ENCODE measurements at regions not wholly inside any gene's neighbourhood (a gene's known extent, or its start where the extent isn't known, plus 50 kb on each side); places are given as distances from the start of the nearest gene placed in this dataset.

DNA sequence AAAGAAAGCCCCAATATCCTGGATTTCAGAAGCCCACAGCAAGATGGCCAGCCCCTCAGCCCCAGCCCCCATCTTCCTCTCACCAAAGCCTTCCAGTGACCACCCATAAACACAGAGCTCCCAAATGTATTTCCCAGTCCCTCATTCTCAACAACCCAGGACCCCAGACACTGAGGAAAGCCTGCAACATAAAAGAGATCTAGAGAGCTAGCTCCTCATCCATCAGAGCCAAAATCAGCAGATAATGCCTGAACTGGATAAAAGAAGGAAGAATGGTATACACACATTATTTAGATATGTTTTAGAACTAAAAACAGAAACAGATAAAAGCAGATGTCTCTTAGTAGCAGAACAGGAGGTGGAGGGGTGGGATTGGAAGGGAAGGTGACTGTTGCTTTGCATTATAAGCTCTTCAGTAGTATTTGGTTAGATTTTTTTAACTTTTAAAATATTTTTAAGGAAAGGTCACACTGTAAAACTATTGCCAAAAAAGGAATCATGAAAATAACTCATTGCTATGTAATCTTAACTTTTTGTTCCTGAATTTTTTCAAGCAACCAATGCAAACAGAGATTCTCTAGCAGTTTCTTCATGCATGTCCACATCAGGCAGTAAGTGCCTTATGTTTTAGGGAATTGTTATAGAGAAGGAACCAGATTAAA lies 144.2 kb upstream of the PKDCC start:
- DNase-seq = no peak

DNA sequence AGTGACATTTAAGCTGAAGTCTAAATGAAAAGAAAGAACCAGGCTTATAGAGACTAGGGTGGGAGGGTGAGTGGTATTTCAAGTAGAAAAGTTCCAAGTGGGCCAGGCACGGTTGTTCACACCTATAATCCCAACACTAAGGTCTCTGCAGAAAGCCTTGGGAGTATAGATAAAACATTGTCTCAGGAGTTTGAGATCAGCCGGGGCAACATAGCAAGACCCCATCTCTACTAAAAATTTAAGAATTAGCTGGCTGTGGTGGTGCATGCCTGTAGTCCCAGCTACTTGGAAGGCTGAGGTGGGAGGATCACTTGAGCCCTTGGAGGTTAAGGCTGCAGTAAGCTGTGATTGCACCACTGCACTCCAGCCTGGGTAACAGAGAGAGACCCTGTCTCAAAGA lies 143.4 kb upstream of the PKDCC start:
- DNase-seq = no peak

DNA sequence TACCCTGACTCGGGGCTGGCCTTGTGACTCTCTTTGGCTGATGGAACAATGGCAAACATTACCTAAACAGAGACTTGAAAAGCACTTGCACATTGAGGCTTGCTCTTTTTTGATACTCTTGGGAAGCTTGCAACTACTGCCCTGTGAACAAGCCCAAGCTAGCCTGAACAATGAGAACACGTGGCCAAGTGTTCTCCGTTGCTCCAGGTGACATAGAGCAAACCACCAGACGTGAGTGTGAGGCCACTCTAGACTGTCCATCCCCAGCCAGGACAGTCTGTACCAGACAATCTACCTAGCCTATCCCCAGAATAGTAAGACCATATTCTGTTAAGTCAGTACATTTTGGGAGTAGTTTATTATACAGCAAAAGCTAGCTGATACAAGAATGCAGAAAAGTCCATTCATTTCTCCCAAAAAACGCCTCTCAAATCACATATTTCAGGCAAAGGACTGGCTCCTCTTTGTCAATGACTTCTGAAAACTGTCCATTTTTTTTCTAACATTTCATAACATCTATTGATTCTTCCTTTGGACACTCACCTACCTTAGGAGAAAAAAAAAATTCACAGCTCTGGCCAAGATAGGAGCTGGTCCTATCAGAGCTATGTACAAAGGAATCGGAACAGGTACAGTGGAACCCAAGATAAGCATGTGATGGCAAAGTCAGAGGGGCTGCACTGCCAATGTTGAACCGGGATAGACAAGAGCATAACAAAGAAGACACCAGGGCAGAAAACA lies 142.1 kb upstream of the PKDCC start:
- no peak for DNase-seq

DNA sequence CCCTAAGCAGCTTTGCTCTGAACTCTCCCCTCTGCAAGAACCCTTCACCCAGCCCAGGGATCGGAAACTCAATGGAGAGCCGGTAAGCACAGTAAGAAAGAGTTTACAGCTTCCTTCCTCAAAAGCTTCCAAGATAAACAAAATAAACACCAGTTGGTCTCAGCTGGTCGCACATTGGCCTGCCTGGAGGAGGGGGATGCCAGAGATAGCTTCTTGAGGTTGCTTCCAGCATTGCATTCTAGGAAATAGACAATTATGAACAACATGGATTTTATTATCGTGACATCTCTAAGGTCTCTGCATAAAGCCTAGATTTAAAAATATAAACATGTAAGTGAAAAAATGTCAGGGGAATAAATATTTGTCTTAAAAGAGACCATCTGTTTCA lies 141.5 kb upstream of the PKDCC start:
- no peak for DNase-seq

DNA sequence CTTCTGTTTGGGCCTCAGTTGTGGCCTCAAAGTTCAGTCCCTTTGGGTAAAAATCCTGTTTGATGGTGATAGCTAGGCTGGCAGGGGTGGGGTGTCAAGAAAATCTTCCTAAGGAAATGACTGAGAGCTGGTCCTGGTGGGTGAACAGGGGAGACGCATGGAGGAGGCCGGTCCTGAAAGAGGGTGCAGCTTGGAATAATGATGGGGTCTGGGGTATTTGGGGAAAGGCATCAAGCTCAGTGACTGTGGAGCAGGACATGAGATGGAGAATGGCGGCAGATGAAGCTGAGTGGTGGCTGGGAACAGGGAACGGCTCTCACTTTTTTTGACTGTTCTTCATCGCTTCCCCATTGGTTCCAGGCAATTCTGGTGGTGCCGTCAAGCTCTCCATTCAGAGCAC lies 140.7 kb upstream of the PKDCC start:
- DNase-seq = no peak

DNA sequence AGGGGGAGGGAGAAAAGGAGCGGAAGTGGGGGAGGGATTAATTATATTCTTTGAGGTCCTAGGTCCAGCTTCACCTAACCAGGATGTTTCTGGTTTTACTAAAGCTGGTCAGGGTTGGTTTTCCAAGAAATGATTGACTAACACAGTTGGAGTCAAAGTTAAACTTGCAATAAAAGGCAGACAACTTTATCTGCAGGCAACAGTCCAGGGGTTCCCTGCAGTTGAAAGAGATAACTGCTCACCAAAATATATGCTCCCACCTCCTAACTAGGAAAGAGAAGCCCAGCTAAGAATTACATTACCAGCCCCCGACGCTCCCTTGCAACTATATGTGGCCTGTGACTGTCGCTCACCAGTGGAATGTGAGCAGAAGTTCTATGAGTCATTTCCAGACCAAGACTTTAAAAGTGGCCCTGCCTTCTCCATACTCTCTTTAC lies 140.0 kb upstream of the PKDCC start:
- DNase-seq = no peak

DNA sequence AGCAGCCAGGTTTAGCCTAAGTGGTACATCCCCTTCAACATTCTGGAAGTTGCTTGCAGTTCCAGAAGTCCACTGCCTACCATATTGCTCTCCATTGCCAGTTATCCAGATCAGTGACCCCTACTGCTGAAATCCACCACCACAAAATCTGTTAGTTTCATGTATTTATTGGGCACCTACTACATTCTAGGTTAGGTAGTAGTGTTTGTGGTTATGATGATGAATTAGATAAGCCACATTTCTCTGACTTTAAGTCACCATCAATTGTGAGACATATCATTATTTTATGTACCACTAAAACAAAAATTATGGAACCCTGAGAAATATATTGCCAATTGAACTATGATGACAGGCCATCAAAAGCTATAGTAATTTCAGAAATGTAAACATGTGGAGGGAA lies 139.5 kb upstream of the PKDCC start:
- no peak for DNase-seq

DNA sequence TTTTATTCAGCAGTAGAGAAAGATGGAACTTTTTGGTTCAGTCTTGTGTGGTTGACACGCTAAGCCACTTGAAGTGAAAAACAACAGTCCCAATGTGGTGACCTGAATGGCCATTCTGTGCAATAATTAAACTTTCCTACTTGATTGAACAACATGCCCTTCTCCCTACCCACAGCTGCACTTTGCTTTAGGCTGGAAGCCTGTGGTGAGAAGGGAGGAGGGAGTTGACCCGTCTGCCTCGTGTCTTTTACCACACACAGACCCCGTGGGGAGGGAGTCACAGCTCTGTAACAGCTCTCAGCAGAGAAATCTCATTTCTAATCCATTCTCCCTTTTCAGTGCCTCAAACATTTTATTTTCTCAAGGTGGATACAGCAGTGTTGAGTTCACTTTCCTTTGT lies 138.2 kb upstream of the PKDCC start:
- no peak for DNase-seq

DNA sequence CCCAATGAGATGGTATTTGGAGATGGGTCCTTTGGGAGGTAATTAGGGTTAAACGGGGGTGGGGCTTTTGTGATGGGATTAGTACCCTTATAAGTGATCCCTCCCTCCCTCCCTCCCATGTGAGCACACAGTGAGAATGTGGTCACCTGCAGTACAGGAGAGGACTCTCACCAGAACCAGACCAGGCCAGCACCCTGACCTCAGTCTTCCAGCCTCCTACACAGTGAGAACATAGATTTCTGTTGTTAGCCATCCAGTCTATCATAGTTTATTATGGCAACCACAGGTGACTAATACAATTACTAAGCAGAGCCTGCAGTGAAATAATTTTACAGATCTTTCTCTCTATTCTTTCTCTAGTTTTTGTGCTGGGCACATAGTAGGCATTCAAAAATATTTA lies 137.7 kb upstream of the PKDCC start:
- no peak for DNase-seq

DNA sequence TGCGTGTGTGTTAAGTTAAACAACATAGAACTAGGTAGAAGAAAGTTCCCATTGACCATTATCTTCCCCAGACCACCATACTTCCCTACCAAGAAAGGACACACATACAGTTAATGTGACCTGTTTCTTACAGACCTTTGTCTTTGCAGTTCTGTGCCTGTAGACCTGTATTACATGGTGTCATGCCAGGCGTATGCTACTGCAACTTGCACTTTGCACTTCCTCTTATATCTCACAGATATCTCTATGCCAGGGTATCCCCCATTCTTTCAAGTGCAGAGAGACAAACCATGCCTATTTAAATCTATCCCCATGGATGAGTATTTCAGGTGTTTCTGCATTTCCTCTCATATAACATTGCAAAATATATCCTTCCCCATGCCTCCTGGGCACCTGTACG lies 136.8 kb upstream of the PKDCC start:
- no peak for DNase-seq

DNA sequence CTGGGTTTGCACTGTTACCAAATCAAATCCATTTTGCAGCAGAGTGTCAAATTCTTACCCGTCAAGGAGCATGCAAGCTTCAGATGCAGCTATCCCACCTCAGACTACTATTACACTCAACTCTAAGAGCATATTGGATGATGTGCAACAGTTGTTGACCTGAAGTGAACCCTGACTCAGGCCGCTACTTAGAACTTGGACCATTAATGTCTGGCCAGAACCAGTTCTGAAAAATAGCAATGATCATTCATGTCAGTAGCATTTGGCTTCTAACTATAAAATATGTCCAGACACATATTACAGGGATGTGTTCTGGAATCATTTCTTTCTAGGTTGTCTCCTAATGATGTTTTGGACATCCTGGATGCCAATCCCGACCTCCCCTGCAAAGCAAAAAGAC lies 135.5 kb upstream of the PKDCC start:
- DNase-seq = no peak

DNA sequence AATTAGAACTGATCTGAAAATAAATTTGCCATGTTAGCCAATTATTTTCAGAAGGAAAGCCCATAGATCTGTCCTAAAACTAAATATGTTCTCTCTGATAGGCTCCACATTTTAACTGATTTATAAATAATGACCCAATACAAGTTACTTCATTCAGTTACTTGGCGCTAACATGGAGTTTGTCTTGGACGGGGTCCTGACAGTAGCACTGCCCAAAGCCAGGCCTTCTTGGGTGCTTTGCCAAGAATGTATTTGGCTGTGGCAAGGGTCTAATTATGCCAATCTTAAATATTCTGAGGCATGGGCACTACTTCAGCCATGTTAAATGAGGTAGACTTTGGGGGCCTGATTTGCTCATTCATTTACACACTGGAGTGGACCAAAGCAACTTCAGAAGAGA lies 135.0 kb upstream of the PKDCC start:
- DNase-seq = no peak

DNA sequence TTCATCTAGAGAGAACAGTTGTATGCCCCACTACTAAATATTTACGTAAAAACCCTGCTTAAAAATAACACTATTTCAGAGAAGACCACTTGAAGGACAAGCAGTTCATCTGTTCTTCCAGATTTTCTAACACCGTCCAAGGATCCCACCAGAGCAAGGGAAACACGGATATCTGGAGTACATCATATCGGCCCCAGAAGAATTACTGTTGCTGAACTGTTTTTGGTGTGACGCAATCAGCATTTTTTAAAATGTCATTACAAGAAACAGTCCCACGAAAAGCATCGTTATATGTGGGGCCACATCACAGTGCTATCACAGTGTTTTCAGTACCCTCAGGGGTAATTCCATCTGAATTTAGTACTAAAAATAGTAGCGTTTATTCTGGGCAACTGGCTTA lies 134.5 kb upstream of the PKDCC start:
- no peak for DNase-seq

DNA sequence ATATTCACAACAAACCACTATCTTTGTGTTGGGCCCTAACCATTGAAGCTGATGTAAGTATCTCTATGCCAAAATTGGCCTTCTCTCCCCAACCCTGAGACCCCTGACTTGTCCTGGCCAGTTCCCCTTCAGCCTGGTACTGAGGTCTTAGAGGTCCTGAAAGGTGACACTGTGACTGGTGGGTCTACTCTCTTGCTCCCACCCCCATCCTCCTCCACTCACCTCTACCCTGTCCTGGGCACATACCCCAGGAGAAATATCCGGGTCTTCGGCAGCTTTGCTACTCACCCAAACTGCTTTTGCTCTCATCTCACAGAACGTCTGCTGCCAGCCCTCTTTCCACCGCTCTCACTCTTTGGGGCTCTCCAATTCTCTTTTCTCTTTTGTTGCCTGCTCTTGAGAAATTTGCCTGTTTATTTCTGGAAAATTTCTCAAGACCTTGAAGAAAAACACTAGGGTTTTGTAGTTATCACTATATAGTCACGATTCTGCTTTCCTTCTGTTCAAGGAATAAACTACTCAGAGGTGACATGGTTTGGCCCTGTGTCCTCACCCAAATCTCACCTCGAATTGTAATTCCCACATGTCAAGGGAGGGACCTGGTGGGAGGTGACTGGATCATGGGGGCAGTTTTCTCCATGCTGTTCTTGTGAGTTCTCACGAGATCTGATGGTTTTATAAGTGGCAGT lies 133.8 kb upstream of the PKDCC start:
- no peak for DNase-seq

DNA sequence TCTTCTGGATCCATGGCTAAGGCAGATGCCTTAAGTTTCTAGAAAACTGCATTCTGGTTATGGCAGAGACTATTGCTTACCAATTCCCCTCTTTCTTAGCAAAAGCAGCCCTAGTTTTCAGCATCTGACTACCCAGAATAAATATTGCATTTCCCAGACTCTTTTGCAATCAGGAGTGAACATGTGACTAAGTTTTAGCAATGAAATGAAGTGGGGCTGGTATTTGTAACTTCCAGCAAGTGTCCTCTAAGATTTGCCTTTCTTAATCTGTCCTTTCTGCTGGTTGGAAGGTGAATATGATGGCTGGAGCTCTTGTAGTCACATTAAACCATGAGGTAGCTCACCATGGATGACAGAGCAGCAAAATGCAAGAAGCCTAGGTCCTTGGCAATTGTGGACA lies 132.9 kb upstream of the PKDCC start:
- no peak for DNase-seq

DNA sequence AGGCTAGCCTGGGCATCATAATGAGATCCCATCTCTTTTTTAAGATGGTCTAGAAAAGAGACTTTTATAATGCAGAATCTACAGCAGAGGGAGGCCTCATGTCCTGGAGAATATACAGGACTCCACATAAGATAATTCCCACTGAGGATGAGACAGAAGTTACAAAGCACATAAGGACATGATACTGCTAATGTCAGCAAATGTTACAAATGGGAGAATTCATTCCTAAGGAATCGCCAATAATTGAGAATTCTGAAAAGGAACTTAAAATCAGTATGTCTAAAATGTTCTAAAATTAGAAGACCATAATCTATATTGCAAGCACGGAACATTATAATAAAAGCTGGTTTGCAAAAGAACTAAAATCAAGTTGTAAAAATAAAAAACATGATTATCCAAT lies 131.6 kb upstream of the PKDCC start:
- DNase-seq = no peak

DNA sequence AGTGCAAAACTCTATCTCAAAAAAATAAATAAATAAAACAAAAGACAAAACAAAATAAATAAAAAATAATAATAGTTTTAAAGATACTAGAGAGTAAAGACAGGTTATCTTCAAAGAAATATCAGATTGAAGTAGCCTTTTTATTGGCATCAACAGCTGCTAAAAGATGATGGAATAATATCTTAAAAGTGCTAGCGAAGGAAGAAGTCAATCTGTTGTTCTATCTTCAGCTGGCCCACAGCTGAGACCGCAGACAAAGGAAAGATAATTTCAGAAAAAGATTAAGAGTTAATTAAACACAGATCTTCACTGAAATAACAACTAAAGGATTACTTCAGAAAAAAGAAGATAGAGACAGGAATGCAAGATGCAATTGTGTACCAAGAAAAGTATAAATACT lies 130.2 kb upstream of the PKDCC start:
- DNase-seq = no peak

DNA sequence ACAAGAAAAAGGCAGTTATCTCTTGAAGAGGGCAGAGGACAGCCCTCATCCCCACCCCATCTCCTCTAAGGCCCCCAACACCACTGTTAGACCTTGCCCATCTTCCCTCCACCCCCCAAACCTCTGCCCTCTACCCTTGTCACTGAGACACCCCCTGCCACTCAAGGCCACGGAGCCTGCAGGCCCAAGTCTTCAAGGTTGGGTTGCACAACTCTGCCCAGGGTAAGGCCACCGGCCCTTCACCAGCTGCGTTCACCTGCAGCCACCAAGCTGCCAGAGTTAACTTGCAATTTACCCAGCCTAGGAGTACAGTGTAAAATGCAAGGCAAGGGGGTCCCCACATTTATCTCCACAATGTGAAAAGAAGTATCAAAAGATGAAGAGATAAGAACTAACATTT lies 128.7 kb upstream of the PKDCC start:
- no peak for DNase-seq

DNA sequence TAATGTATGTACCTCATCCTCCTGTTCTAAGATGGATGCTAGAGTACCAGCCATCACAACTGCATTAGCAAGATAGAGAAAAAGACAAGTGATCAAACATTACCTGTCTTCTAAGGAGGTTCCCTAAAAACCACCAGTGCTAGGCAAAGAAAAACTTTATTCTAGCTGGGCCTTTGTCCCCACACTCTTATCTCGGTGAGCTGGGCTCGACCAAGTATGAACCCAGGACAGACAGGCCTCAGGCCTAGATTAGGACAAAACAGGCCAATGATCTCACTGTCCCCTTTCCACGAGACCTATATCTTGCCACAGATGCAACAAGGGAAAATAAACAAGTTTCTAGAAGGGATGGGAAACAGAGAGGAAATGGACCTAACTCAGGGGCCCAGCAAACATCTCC lies 127.6 kb upstream of the PKDCC start:
- DNase-seq = no peak

DNA sequence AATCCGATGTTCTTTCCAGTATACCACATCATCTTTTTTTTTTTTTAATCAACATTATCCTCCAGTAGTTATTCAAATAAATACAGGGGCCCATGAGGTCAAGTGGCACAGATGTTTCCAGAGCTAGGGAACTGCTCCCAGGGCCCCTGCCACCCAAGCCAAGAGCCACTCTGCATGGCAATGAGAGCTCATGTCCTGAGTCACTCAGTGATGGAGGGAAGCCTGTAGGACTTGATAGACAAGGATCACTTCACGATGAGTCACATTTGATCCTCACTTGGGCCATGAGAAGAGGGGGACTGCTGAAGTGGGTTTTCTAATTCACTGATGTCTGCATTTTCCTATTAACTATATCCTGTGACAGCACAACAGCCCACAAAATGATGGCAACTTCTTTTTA lies 127.0 kb upstream of the PKDCC start:
- DNase-seq = no peak

DNA sequence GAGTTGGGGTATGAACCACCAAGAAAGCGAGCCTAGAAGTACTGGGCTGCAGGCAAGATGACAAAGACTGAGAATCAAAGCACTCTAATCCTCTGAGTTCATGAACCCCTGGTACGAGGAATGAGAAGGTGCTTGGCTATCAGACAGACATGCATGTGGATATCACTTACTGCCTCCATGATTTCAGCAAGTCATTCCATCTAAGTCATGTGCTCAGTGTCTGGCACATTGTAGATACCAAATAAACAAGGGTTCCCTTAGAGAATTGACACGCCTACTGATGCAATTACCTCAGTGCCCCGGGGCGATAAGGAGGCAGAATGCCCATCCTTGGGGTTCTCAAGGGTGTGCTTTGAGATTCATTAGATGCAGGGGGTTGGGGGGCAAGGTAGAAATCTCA lies 125.6 kb upstream of the PKDCC start:
- DNase-seq = no peak

DNA sequence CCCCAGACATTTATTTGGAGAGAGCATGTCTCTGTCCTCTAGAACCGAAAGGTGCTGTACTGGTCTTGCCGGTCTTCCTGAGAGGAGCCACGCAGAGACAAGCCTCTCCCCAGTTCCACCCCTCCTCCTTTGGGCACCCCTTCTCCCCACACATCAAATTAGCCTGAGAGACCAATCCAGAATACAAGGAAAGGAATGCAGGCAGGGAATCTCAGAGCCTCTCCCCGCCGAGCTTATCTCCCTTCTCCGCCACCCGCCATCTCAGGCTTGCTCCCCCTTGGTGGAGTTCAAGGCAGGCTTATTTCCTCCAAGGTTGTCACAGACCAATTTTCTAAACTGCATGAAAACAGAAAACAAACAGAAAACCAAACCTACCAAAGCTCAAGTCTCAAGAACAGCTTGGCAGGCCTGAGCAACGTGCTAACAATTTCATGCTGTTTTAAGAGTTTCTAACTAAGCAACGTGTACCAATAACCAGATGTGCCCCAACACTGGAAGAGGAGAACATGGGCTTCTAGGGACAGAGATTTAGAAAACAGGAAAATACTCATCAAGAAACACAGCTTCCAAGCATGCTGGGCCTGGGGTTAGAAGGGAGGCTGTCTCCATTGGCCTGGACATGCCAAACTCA lies 124.5 kb upstream of the PKDCC start:
- no peak for DNase-seq

DNA sequence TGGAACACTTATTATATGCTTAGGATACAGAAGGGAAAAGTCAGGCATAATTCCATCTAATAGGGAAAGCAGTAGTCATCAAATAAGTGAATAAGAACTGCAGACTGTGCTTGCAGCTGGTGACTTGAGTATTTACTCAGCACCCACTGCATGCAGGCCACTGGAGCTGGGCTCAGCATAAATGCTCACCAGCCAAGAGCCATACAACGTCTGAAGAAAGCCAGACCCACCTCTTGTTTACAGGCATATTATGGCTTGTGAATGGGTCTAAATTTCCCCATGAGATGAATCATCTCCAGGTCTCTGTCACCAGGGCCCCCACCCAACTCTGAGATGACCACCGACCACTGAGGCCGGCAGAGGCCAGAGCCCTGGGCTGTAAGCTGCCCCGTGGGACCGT lies 123.8 kb upstream of the PKDCC start:
- DNase-seq = no peak

Measured in AML-193 (cell line).